ENCODE measurements at regions not wholly inside any gene's neighbourhood (a gene's known extent, or its start where the extent isn't known, plus 50 kb on each side); places are given as distances from the start of the nearest gene placed in this dataset.
"Not testable (repeated sequence)": the region's sequence is repeated elsewhere in the genome, so short reads cannot be mapped to it uniquely, and the experiment has no call there.

GRCh38 chr10:83517456-83517855, 621.9 kb upstream of the GHITM start:
- DNase-seq (ENCODE audit: low spot score in 2 of 2): no peak
- intact Hi-C loops (cut with DNase I; ENCODE audit: low total_unique reads): no loop called here
- TF ChIP-seq POLR2A (IDR thresholded peaks at IDR 0.05): no peak
- TF ChIP-seq CTCF (IDR thresholded peaks at IDR 0.05): no peak

GRCh38 chr10:83518779-83519178, 620.5 kb upstream of the GHITM start:
- TF ChIP-seq POLR2A (IDR thresholded peaks at IDR 0.05): no peak
- no peak for TF ChIP-seq CTCF (IDR thresholded peaks at IDR 0.05)
- no peak overlapping the region for H3K4me3 ChIP-seq (ENCODE audit: low read depth, poor library complexity, severe bottlenecking)
- no peak for DNase-seq (ENCODE audit: low spot score in 2 of 2)
- WGBS, 2 donors: 72 to 73% methylated on average over 4 of the region's 4 CpGs
- intact Hi-C loops (cut with DNase I; ENCODE audit: low total_unique reads): no loop called here

More at GRCh38 chr10:83517456-83517855, 621.9 kb upstream of the GHITM start:
- no peak overlapping the region for H3K4me3 ChIP-seq (ENCODE audit: low read depth, poor library complexity, severe bottlenecking)
- 89 to 93% methylated on average over 1 of the region's 1 CpG for WGBS, 2 donors

GRCh38 chr10:83520386-83520785, 618.9 kb upstream of the GHITM start:
- H3K4me3 ChIP-seq (ENCODE audit: low read depth, poor library complexity, severe bottlenecking); intact Hi-C loops (cut with DNase I; ENCODE audit: low total_unique reads); DNase-seq (ENCODE audit: low spot score in 2 of 2): not testable (repeated sequence)
- WGBS, 2 donors: 90 to 97% methylated on average over 11 of the region's 11 CpGs

GRCh38 chr10:83522456-83522855, 616.9 kb upstream of the GHITM start:
- H3K4me3 ChIP-seq (ENCODE audit: low read depth, poor library complexity, severe bottlenecking): no peak overlapping the region
- intact Hi-C loops (cut with DNase I; ENCODE audit: low total_unique reads): no loop called here
- DNase-seq (ENCODE audit: low spot score in 2 of 2): no peak
- TF ChIP-seq POLR2A (IDR thresholded peaks at IDR 0.05) (no peak), CTCF (IDR thresholded peaks at IDR 0.05) (no peak)

GRCh38 chr10:83522881-83523386, 616.4 kb upstream of the GHITM start:
- 20 to 30% methylated on average over 3 of the region's 3 CpGs for WGBS, 2 donors
- DNase-seq (ENCODE audit: low spot score in 2 of 2): no peak
- no peak for TF ChIP-seq CTCF (IDR thresholded peaks at IDR 0.05)
- H3K4me3 ChIP-seq (ENCODE audit: low read depth, poor library complexity, severe bottlenecking): no peak overlapping the region
- intact Hi-C loops (cut with DNase I; ENCODE audit: low total_unique reads): no loop called here

GRCh38 chr10:83527934-83528333, 611.4 kb upstream of the GHITM start:
- TF ChIP-seq POLR2A (IDR thresholded peaks at IDR 0.05) (no peak), CTCF (IDR thresholded peaks at IDR 0.05) (no peak)
- no peak for DNase-seq (ENCODE audit: low spot score in 2 of 2)
- no peak overlapping the region for H3K4me3 ChIP-seq (ENCODE audit: low read depth, poor library complexity, severe bottlenecking)
- intact Hi-C loops (cut with DNase I; ENCODE audit: low total_unique reads): no loop called here
